Parathyroid adenoma (tissue), 2 donors: ENCODE measurements at regions not wholly inside any gene's neighbourhood (a gene's known extent, or its start where the extent isn't known, plus 50 kb on each side); places are given as distances from the start of the nearest gene placed in this dataset.

Experiments used
- H2AFZ ChIP-seq: fragments of 300-600 bp; sonication (generic); one replicate; pipeline ENCODE4 v1.7.0; 2017; ENCODE audit warnings: antibody characterized with exemption, mild to moderate bottlenecking
- H3K27ac ChIP-seq: fragments of 300-600 bp; sonication (generic); one replicate; pipeline ENCODE4 v1.7.0; 2017
- H3K27me3 ChIP-seq: fragments of 300-600 bp; sonication (generic); one replicate; pipeline ENCODE4 v1.7.0; 2017; ENCODE audit warnings: low read length; ENCODE audit not compliant: control insufficient read depth, insufficient read depth
- H3K36me3 ChIP-seq: fragments of 300-600 bp; sonication (generic); one replicate; pipeline ENCODE4 v1.7.0; 2017; ENCODE audit warnings: low read length; ENCODE audit not compliant: control insufficient read depth, insufficient read depth
- H3K4me1 ChIP-seq: fragments of 300-600 bp; sonication (generic); one replicate; pipeline ENCODE4 v1.7.0; 2017; ENCODE audit warnings: control low read depth
- H3K4me2 ChIP-seq: fragments of 300-600 bp; sonication (generic); one replicate; pipeline ENCODE4 v1.7.0; 2017; ENCODE audit warnings: low read length
- H3K4me3 ChIP-seq: fragments of 300-600 bp; sonication (generic); one replicate; pipeline ENCODE4 v1.7.0; 2017; ENCODE audit warnings: low read depth, low read length
- H3K79me2 ChIP-seq: fragments of 300-600 bp; sonication (generic); one replicate; pipeline ENCODE4 v1.7.0; 2017; ENCODE audit warnings: control low read depth
- H3K9ac ChIP-seq: fragments of 300-600 bp; sonication (generic); one replicate; pipeline ENCODE4 v1.7.0; 2017; ENCODE audit warnings: mild to moderate bottlenecking
- H3K9me3 ChIP-seq: fragments of 300-600 bp; sonication (generic); one replicate; pipeline ENCODE4 v1.7.0; 2017; ENCODE audit warnings: low read length; ENCODE audit not compliant: control insufficient read depth
- CTCF ChIP-seq: fragments of 300-600 bp; sonication (generic); IDR thresholded peaks from one replicate; pipeline ENCODE4 v1.7.0; 2017; ENCODE audit warnings: antibody characterized with exemption, mild to moderate bottlenecking
- donor health status: primary hyperparathyroidism.

GRCh38 chr19:28199323-28199722 is 1013.6 kb downstream of the UQCRFS1 start:
- no peak for TF ChIP-seq CTCF

GRCh38 chr19:28196961-28197360 is 1016.0 kb downstream of the UQCRFS1 start:
- Histone ChIP-seq H3K4me3 (no peak overlapping the region), H2AFZ (no peak overlapping the region), H3K9ac (no peak overlapping the region), H3K9me3 (no peaks in the 10 kb centered on the region), H3K27me3 (no peaks in the 10 kb centered on the region), H3K36me3 (no peaks in the 10 kb centered on the region), H3K27ac (no peak overlapping the region), H3K4me2 (no peak overlapping the region), H3K79me2 (no peaks in the 10 kb centered on the region), H3K4me1 (no peaks in the 10 kb centered on the region)
- TF ChIP-seq CTCF: no peak

More at GRCh38 chr19:28199323-28199722, 1013.6 kb downstream of the UQCRFS1 start:
- no peaks in the 10 kb centered on the region for H3K27me3 ChIP-seq
- H3K4me3 ChIP-seq: no peak overlapping the region
- no peak overlapping the region for H3K9ac ChIP-seq
- no peaks in the 10 kb centered on the region for H3K79me2 ChIP-seq
- H3K9me3 ChIP-seq: no peaks in the 10 kb centered on the region
- no peaks in the 10 kb centered on the region for H3K36me3 ChIP-seq
- no peak overlapping the region for H2AFZ ChIP-seq
- H3K4me2 ChIP-seq: no peak overlapping the region
- no peaks in the 10 kb centered on the region for H3K4me1 ChIP-seq
- no peak overlapping the region for H3K27ac ChIP-seq

GRCh38 chr19:28196101-28196500 is 1016.9 kb downstream of the UQCRFS1 start:
- no peak overlapping the region for H3K4me2 ChIP-seq
- H3K9ac ChIP-seq: no peak overlapping the region
- no peak overlapping the region for H3K27ac ChIP-seq
- no peaks in the 10 kb centered on the region for H3K4me1 ChIP-seq
- no peak overlapping the region for H3K4me3 ChIP-seq
- H3K9me3 ChIP-seq: no peaks in the 10 kb centered on the region
- H3K36me3 ChIP-seq: no peaks in the 10 kb centered on the region
- no peaks in the 10 kb centered on the region for H3K79me2 ChIP-seq
- H3K27me3 ChIP-seq: no peaks in the 10 kb centered on the region
- TF ChIP-seq CTCF: no peak
- no peak overlapping the region for H2AFZ ChIP-seq

- Histone ChIP-seq H3K4me2 (no peak overlapping the region), H3K27ac (no peak overlapping the region), H3K79me2 (no peaks in the 10 kb centered on the region), H3K9ac (no peak overlapping the region), H3K4me3 (no peak overlapping the region), H3K36me3 (no peaks in the 10 kb centered on the region), H3K4me1 (no peaks in the 10 kb centered on the region), H2AFZ (no peak overlapping the region), H3K27me3 (no peaks in the 10 kb centered on the region), H3K9me3 (no peaks in the 10 kb centered on the region)
- no peak for TF ChIP-seq CTCF
Observed at GRCh38 chr19:28185646-28186045, 1027.3 kb downstream of the UQCRFS1 start.

GRCh38 chr19:28184997-28185396 is 1028.0 kb downstream of the UQCRFS1 start:
- Histone ChIP-seq H3K4me2 (no peak overlapping the region), H3K9me3 (no peaks in the 10 kb centered on the region), H3K27me3 (no peaks in the 10 kb centered on the region), H3K9ac (no peak overlapping the region), H3K4me3 (no peak overlapping the region), H3K27ac (no peak overlapping the region), H3K36me3 (no peaks in the 10 kb centered on the region), H3K4me1 (no peaks in the 10 kb centered on the region), H2AFZ (no peak overlapping the region), H3K79me2 (no peaks in the 10 kb centered on the region)
- no peak for TF ChIP-seq CTCF
